HG02885 (cell line): ENCODE measurements at regions not wholly inside any gene's neighbourhood (a gene's known extent, or its start where the extent isn't known, plus 50 kb on each side); places are given as distances from the start of the nearest gene placed in this dataset.
"Not testable (repeated sequence)": the region's sequence is repeated elsewhere in the genome, so short reads cannot be mapped to it uniquely, and the experiment has no call there.

ENCODE experiments used
- ATAC-seq: cut with Tn5 transposase; IDR thresholded peaks from one replicate; pipeline ENCODE4 v1.9.1; 2021; ENCODE audit warnings: mild to moderate bottlenecking; ENCODE audit not compliant: unreplicated experiment, poor library complexity

- ATAC-seq = no peak
These were observed 194.1 kb upstream of the PTPRD start for GRCh38 chr9:10806868-10807267.

GRCh38 chr9:10818206-10818605 is 205.4 kb upstream of the PTPRD start:
- ATAC-seq = no peak

- ATAC-seq = no peak
These were observed 223.1 kb upstream of the PTPRD start for GRCh38 chr9:10835791-10836463.

GRCh38 chr9:10843151-10843550 is 230.3 kb upstream of the PTPRD start:
- ATAC-seq = no peak

- ATAC-seq = no peak
These were observed 243.0 kb upstream of the PTPRD start for GRCh38 chr9:10855847-10856246.

- no peak for ATAC-seq
These were observed 246.0 kb upstream of the PTPRD start for GRCh38 chr9:10858817-10859216.

- ATAC-seq = no peak
These were observed 250.7 kb upstream of the PTPRD start for GRCh38 chr9:10863476-10863875.

- ATAC-seq = no peak
These were observed 254.4 kb upstream of the PTPRD start for GRCh38 chr9:10867194-10867593.

- no peak for ATAC-seq
These were observed 256.9 kb upstream of the PTPRD start for GRCh38 chr9:10869687-10870086.

GRCh38 chr9:10873999-10874398 is 261.2 kb upstream of the PTPRD start:
- no peak for ATAC-seq

GRCh38 chr9:10875752-10876151 is 262.9 kb upstream of the PTPRD start:
- no peak for ATAC-seq

- ATAC-seq = no peak
These were observed 263.5 kb upstream of the PTPRD start for GRCh38 chr9:10876333-10876732.

GRCh38 chr9:10890266-10890665 is 277.5 kb upstream of the PTPRD start:
- ATAC-seq = not testable (repeated sequence)

GRCh38 chr9:10899509-10899908 is 286.7 kb upstream of the PTPRD start:
- no peak for ATAC-seq

- ATAC-seq = no peak
These were observed 291.2 kb upstream of the PTPRD start for GRCh38 chr9:10903969-10904368.

GRCh38 chr9:10910779-10911178 is 298.0 kb upstream of the PTPRD start:
- no peak for ATAC-seq

- no peak for ATAC-seq
These were observed 298.6 kb upstream of the PTPRD start for GRCh38 chr9:10911373-10911772.

- ATAC-seq = no peak
These were observed 304.2 kb upstream of the PTPRD start for GRCh38 chr9:10917001-10917400.

- no peak for ATAC-seq
These were observed 308.9 kb upstream of the PTPRD start for GRCh38 chr9:10921671-10922070.

GRCh38 chr9:10925896-10926295 is 313.1 kb upstream of the PTPRD start:
- ATAC-seq = no peak

- no peak for ATAC-seq
These were observed 315.6 kb upstream of the PTPRD start for GRCh38 chr9:10928372-10928771.

GRCh38 chr9:10930081-10930480 is 317.3 kb upstream of the PTPRD start:
- no peak for ATAC-seq
